ENCODE measurements at regions not wholly inside any gene's neighbourhood (a gene's known extent, or its start where the extent isn't known, plus 50 kb on each side); places are given as distances from the start of the nearest gene placed in this dataset.

DNA sequence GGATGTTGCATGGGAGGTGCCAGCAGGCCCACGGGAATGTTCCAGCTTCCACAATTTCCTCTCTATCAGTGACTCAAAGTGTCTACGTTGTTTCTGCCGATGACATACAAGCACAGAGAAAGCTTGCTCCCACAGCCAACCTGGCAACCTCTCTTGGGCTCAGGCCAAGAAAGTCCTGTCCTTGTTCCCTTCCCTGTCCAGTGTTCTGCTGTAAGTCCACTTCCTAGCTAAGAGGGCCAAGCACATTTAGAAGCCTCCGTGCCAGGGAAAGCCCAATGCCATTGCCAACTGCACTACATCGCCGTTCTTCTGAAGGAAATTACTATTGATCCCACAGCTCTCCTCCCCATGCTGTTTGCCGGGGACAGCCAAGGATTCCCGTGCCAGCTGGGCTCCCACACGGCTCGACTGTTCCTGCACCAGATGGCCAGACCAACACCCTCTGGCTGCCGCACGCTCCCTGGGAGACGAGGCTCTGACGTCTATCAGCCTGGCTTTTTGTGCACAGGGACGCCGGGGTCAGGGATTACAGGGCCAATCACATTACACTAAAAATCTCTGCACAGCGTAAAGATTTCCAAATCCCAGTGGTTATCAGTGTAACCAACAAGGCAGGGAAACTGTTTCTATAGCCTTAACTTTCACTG lies 284.0 kb downstream of the BCOR start:
- peak; percentile 82 for DNase-seq (ENCODE audit: low spot score)

DNA sequence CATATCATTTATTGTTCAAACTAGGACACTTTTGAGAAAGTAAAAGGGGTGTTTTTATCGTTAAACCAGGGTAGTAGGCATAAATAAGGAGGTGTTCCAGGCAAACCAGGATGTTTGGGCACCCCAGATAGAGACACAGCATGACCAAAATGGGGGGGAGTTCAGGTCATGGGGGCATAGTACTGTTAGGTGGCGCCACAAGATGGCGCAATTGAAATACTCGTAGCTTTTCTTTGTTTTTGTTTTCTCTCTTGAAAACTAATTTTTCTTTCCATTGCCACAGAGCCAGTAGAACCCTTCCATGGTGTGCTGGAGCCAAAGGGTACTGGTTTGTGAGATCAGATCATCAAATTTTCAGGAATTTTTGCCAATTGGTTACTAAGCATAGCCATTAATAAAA lies 283.4 kb downstream of the BCOR start:
- DNase-seq (ENCODE audit: low spot score): peak; percentile 45

DNA sequence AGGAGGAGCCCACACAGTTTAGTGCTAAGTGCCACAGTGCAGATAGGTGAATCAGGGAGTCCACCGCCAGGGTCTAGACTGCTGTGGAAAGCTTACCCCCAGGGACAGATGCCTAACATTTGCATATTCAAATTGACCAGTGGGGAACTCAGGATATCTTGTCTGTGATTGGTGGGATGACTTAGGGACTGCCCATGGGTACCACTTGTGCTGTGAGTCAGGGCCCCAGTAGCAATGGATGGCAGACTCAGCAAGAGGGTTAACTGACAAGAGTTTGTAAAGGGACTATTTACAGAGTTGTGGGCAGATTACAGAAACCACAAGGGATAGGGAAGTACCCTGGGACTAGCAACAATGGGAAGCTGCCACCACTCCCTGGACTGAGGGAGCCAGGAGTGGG lies 282.1 kb downstream of the BCOR start:
- DNase-seq (ENCODE audit: low spot score): no peak

DNA sequence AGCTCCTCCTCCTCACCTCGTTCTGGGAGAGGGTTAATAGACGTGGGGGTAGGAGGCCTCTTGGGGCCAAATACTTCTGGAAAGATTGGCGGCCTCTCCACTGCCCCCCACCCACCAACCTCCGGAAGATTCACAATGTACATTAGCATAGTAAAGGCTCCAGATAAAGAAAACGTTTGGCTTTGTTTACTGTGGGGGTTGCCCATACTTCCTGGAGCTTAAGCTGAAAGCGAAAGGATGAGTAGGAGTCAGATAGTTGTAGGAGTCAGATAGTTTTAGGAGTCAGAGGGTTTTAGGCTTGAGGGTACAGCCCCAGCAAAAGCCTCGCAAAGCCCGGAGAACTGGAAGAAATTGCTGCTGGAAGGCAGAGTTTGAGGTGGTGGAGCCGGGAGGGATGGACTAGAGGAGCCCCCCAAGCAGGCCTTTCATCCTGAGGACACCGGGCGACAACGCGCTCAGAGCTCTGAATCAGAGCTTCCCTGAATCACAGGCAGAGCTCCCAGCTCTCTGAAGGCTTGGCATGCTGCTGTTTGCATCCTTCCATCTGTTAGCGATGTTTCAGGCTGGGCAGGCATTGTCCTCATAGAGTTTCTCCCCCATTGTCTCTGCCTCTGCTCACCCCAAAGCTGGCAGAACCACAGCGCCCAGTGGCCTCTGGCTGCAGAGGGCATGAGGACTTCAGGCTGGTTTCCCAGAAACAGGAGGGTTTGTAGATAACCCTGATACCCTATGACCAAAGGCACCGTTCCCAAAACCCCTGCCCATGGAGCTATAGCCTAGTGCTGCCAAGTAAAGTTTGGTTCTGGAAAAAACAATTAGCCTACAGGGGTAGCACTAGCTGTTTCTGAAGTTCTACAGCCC lies 280.7 kb downstream of the BCOR start:
- no peak for DNase-seq (ENCODE audit: low spot score)

DNA sequence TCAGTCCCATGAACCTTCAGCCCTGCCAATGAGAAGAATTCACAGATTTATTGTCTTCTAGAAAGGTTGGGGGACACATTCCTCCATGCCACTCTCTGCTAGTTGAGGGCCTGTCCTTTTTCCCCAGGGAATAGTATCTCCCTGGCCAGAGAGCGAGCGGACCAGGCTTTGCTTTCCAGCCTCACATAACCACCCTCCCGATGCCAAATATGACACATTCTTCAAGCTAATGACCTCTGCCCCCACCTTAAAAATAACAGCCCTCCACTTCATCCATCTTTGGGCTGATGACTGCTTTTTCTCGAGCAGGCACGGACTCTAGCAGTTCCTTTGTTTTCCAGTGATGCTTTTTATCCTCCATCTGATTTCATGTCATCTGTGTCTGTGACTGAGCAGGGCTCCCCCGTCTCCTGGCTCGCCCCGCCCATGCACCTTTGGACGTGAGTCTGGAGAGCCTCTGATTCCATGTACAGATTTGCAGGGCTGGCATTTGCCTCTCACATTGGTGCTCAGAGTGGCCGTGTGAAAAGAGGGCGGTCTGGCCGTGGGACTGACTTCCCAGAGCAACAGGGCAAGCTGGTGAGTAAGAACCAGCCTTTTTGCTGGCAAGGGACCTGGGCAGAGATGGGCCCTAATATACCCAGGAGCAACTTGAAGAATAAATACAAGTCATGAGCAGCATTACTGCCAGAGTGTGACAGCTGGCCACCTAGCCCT lies 279.8 kb downstream of the BCOR start:
- DNase-seq (ENCODE audit: low spot score): no peak

DNA sequence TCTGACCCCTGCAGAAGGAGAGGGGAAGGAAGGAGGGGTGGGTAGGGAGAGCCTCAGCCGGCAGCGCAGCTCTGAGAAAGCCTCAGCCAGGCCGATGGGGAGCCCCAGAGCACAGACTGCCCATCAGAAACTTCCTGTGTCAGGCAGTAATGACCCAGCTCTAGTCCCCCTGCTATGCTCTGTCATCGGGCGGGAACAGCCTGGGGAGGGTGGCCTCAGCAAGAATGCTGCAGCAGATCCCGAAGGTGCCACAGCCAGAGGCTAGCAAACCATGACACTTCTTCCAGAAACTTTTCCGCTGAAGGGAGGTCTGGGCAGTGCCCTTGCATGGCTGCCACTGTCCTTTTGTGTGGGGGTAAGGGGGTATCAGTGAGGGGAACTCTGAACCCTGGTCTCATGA lies 279.0 kb downstream of the BCOR start:
- DNase-seq (ENCODE audit: low spot score): no peak

DNA sequence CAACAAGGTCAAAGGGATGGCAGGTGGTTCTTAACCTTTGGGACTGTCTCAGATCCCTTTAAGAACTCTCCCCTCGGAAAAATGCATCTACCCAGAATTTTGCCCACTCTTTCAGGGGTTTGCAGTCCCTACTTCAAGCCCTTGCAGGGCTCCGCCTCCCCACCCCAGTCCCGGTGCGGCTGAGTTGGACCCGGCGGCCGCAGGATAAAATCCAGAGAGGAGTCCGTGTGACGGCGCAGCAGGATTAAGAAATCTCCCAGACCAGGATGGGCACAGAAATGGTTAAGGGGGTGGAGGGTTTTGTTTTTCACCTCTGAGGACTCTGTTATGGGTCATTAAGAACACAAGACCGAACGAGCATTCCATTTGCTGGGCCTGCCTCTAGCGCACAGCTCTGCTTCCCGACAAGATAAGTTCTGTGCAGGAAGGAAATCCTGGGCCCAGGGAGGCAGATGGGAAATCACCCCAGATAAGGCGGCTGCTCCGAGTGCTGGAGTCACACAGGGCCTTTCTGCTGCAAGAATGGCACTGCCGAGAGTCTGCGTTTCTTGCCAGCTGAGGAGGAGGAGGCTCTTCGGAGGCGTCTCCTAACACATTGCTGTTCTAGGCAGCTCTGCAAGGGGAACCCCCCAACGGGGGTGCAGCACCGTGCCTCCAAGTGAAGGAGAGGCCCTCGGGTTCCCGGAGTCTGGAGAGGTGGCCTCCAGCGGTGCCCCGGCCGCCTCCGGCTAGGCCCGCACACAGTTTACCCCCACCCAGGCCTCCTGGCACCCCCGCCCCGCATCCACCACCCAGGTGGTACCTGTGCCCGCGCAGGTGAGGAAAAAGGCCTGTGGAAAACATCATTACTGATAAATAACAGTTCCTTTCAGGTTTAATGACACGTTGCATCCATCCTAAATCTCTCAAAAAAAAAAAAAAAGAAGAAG lies 277.6 kb downstream of the BCOR start:
- no peak for DNase-seq (ENCODE audit: low spot score)

DNA sequence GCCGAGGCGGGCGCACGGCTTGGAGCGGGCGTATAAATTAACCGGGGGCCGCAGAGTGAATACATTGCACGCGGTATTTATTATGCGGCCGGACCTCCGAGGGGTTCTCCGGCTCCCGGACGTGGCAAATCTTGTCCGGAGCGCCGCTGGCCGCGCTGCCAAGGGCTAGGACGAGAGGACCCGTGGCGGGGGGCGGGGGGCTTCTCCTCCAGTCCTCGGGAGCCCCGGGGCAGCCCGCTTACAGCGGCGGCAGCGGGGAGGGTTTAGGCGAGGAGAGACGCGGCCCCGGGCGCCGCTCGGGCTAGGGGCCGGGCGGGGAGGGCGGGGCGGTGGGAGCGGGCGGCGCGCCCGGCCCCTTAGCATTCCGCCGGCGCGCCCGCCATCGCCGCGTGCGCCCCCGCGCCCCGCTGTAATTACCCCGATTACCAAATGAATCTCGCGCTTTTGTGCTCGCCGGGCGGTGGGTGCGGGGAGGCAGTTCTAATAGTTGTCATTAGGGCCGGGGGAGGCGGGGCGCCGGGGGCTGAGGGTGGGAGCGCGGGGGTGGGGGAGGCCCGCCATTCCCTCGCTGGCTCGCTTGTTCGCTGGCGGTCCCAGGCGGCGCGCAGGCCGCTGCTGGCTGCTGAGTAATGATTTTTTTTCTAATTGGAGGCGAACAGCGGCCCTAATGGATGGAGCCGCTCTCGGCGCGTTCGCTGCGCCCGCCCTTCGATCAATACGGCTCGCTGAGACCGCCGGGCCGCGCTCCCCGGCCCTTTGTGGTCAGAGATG lies 276.6 kb downstream of the BCOR start:
- DNase-seq (ENCODE audit: low spot score): peak; percentile 46

DNA sequence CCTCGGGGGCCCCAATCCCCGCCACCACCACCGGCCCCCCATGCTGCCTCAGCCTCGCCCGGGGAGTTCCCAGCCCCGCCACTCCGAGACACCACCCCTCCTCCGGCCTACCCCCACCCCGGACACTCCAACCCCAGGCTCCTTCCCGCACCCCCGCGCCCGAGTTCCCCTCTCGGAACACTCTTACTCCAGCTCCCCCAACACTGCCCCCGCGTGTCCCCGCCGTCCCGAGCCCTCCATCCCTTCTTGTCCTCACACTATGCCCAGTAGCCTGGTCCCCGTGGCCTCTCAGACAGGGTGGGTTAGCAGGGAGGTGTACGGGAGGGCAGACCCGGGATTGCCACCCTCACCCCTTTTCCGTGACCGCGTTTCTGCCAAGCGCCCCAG lies 276.1 kb downstream of the BCOR start:
- no peak for DNase-seq (ENCODE audit: low spot score)

DNA sequence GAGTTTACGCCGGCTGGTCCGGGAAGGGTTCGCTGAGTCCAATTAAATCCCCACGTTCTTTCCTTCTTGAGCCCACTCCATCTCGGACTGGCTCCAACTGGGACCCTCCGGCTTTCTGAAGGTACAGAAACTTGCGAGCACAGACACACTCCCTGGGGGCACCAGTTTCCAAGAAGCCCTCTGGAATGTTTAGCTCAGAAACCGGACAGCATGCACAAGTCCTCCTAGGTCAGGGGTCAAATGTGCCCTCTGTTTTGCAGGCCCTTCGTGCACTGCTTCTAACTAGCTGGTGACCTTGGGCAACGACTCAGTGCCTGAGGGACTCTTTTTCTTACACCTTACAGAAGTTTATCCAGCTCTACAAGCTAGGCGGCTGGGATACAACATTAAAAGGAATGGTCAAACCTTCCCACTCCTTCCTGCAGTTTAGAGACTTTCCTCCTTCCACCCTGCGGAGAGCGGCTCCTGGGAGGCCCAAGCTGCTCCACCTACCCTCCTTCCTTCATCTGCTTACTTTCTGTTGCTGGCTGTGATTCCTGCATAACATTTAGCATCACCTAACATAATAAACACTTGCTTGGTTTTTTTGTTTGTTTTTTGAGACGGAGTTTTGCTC lies 275.5 kb downstream of the BCOR start:
- no peak for DNase-seq (ENCODE audit: low spot score)

DNA sequence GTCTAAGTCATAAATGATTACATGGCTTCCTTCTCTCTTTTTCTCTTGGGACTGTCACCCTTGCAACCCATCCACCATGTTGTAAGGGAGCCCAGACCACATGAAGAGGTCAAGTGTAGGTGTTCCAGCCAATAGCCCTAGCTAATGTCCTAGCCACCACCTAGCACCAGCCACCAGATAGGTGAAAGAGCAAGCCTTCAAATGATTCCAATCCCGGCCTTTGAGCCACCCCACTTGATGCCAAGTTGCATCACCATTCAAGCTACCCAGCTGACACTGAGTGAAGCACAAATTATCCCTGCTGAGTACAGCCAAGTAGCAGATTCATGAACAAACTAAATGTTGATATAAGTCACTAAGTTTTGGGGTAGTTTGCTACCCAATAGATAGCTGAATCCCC lies 274.3 kb downstream of the BCOR start:
- DNase-seq (ENCODE audit: low spot score): no peak

DNA sequence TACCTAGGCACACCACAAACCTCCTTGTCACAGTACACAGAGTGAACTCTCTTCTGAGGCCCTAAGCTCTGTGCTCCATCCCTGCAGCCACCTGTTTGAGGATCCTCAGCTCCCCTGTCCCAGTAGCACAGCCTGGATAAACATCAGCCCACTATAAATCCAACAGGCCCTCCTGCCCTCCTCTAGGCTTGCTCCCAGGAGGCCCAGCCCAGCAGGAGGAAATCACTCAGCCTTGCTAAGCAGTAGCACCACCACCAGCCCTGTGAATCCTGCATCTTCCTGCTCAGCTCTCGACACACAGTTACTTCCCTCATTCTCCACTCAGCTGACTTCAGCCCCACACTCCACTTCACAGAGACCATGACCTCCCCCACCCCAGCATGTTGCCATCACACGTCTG lies 273.9 kb downstream of the BCOR start:
- DNase-seq (ENCODE audit: low spot score): no peak

DNA sequence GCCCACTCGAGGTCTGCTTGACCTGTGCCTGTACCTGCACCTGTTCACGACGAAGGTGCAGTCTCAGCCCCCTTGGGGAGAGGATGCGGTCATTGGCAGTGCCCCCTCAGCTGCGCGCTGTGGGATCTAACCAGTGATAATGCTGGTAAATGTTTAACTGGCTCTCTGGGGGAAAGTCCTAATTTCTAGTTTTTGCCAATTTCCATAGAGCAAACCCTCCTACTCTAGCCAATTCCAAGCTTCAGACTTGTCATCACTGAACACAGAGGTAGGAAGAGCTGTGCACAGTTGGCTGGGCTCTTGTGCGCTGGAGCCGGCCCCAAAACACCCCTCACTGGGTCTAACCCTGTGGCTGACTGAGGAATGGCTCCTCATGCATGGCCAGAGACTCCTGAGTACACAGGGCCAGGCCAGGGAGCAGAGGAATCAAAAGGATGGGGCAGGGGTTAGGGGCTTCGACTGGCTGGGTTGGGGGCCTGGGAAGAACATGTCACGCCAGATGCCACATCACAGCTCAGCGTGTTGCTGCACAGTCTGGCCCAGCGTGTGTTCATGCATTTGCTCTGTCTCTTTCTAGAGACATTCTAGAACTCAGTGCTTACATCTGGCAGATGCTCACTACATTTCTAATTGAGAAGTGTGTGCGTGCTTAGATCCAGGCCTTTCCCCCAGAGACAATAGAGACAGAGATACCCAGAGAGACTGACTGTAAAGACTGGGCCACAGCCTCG lies 270.8 kb downstream of the BCOR start:
- DNase-seq (ENCODE audit: low spot score): no peak

DNA sequence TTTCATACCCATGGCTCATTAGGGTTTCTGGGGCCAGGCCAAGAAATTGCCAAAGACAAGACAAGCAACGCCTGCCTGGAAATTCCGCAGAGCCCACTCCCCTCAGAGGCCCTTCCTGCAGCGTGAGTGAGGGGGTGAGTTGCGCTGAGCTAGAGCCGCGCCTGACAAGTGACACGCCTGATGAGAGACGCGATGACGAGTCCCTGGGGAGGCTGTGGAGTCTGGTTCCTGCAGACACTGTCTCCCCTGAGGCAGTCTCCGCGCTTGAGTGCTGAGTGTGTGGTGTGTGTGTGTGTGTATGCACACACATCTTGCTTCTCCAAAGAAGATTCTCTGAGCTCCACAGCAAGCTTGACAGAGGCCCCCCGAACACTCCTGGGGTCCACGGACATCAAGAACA lies 269.8 kb downstream of the BCOR start:
- DNase-seq (ENCODE audit: low spot score): peak; percentile 41

DNA sequence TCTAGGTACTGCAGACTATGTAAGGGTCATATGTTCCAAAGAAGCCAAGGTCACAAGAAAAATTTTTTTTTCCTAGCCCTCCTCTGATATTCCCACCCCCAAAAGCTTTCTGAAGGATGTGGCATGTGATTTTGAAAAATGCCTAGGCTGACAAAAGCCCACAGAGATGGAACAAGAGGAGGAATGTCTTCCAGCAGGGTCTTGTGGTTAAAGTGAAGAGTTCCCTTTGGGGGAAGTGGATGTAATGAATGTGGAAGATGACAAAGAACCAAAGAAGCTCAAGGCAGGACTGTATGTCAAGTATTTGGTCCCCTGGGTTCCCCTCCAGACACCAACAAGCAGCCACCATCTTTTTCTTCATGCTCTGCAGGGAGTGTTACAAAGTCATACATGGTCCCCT lies 268.8 kb downstream of the BCOR start:
- no peak for DNase-seq (ENCODE audit: low spot score)

DNA sequence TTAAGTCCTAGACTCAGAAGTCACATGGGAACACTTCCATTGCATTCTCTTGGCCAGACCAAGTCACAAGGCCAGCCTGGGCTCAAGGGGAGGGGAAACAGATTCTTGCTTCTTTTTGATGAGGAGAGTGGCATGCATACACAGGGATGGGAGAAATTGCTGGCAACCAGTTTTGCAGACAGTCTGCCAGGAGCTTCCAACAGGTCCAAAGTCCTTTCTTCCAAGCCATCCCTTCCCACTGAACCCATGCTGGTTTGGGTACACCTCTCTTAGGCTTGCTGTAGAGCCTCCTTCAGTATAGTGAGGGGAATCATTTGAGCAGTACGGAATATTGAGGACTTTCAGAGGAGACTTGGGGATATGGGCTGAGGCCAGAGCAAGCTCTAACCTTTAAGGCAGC lies 267.8 kb downstream of the BCOR start:
- no peak for DNase-seq (ENCODE audit: low spot score)

DNA sequence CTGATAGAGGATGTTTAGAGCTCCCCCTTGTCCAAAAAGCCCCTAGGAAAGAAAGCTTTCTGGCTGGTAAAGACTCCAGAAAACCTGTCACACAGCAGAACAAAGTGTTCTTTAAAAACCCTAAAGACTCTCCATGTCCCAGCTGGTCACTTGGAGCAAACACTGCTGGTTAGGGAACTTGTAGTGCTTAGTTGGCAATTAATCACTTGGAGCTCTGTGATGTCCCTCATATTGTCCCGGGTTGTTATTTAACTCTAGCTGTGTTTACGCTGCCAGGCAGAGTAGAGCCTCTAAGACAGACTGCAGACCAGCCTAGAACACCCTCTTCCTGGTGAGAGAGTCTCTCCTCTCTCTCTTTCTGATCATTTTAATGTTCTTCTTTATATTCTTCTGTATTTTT lies 267.3 kb downstream of the BCOR start:
- DNase-seq (ENCODE audit: low spot score): no peak

DNA sequence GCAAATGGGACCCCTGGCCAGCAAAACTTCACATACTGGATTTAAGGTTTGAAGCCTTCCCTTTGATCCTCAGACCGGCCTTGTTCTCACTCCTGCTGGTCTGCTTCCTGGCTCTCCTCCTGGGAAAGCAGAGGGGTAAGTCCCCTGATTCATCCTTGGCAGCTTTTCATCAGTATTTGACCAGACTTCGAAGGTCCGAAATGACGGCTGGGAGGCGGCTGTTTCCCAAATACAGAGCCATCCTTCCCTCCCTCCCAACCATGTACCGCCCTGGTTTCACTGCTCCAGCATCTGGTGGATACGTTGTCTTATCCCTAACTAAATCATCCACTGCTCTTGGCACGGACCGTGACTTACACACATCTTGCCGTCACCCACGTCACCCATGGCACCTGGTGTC lies 265.5 kb downstream of the BCOR start:
- no peak for DNase-seq (ENCODE audit: low spot score)

DNA sequence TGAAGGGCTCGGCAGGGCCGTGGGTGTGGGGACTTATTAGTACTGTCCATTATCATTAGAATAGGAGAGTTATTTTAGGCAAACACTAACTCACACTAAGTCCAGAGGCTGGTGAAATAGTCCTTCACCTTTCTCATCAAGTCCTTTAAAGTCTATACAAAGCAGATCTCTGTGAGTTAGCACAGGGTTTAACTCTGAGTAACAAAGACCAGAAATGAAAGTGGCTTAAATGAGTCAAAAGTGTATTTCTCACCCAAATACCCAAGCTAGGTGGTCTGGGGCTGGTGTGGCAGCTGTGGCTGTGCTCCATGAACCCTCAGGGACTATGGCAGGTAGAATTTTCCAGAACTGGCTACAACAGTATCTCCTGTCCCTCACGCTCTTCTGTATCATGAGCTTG lies 263.2 kb downstream of the BCOR start:
- DNase-seq (ENCODE audit: low spot score): no peak

DNA sequence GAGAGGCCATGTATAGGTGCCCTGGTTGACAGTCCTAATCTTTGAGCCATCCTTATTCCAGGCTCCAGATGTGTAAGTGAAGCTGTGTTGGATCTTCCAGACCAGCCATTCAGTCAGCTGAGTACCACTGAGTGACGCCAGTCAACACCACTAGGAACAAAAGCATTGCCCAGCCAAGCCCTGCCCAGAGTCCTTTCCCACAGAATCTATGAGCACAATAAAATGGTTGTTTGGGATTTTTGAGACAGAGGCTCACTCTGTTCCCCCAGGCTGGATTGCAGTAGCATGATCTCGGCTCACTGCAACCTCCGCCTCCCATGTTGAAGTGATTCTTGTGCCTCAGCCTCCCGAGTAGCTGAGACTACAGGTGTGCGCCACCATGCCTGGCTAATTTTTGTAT lies 262.5 kb downstream of the BCOR start:
- no peak for DNase-seq (ENCODE audit: low spot score)

Data from D341Med (cell line).